Body of pancreas (tissue), 4 donors: ENCODE measurements at regions not wholly inside any gene's neighbourhood (a gene's known extent, or its start where the extent isn't known, plus 50 kb on each side); places are given as distances from the start of the nearest gene placed in this dataset.
A peak's percentile ranks its signal among the peaks of the same experiment; 100 is the strongest.

Source experiments
- ATAC-seq: fragments of 150-250 bp; one replicate; pipeline ENCODE4 v1.9.1; 2016
- DNase-seq, 4 donors: peaks; one replicate each; pipeline ENCODE4 v3.0.0-alpha.2; 2019
- H3K27ac ChIP-seq, 4 donors: fragments of 200-600 bp; sonication (generic); 1 replicate in 3 of 4; 2 replicates in 1 of 4; pipeline versions ENCODE4 v1.5.1 to v1.6.1; 2016 to 2019; ENCODE audit warnings: mild to moderate bottlenecking in 1 of 4, mixed read lengths in 1 of 4, moderate library complexity in 1 of 4
- H3K27me3 ChIP-seq, 2 donors: fragments of 200-600 bp; sonication (generic); one replicate each; pipeline ENCODE4 v1.6.0; 2016; ENCODE audit warnings: mild to moderate bottlenecking in 1 of 2
- H3K36me3 ChIP-seq, 2 donors: fragments of 200-600 bp; sonication (generic); replicated peaks in 1 of 2; 2 replicates each; pipeline ENCODE4 v1.5.1; 2016; ENCODE audit warnings: low read depth in 2 of 2; ENCODE audit not compliant: insufficient read depth in 1 of 2
- H3K4me1 ChIP-seq: fragments of 200-600 bp; sonication (generic); one replicate; pipeline ENCODE4 v1.6.0; 2016
- H3K4me3 ChIP-seq, 2 donors: fragments of 200-600 bp; sonication (generic); 1 replicate in 1 of 2; 2 replicates in 1 of 2; pipeline ENCODE4 v1.5.1; 2016 to 2019
- H3K9me3 ChIP-seq, 3 donors: fragments of 200-600 bp; sonication (generic); 1 replicate in 2 of 3; 2 replicates in 1 of 3; pipeline ENCODE4 v1.5.1; 2016
- CTCF ChIP-seq, 7 experiments: fragments of 450-650 bp in 4 of 7; fragments of 200-600 bp in 3 of 7; sonication (generic) in 3 of 7; IDR thresholded peaks; one replicate each; pipeline ENCODE4 v1.5.1; 2016 to 2019; ENCODE audit warnings: antibody characterized with exemption in 7 of 7
- POLR2A ChIP-seq, 3 donors: fragments of 450-650 bp; IDR thresholded peaks; one replicate each; pipeline ENCODE4 v1.6.1; 2016; ENCODE audit warnings: antibody characterized with exemption in 3 of 3, mild to moderate bottlenecking in 2 of 3
- WGBS, 2 donors: methylation state at CpG; one replicate each; pipeline ENCODE4 v1.1.5; 2017; 5-methylcytosine and 5-hydroxymethylcytosine counted together
- intact Hi-C: fragments of 100-400 bp; cut with DNase I; formaldehyde crosslinking; loops from one replicate; pipeline ENCODE4 v1.15.1; 2023

GRCh38 chr1:60740154-60740553 is 342.2 kb upstream of the NFIA start:
- no peaks in the 10 kb centered on the region for H3K27me3 ChIP-seq
- no peaks in the 10 kb centered on the region for H3K36me3 ChIP-seq
- no peak for TF ChIP-seq CTCF (IDR thresholded peaks at IDR 0.05)
- no peak for ATAC-seq
- DNase-seq: no peak
- H3K27ac ChIP-seq: no peak overlapping the region
- intact Hi-C loops: no loop called here
- H3K9me3 ChIP-seq: no peaks in the 10 kb centered on the region
- 77 to 81% methylated on average over 2 of the region's 2 CpGs for WGBS, 2 donors
- H3K4me1 ChIP-seq: no peaks in the 10 kb centered on the region
- no peak overlapping the region for H3K4me3 ChIP-seq

- TF ChIP-seq CTCF (IDR thresholded peaks at IDR 0.05): no peak
- ATAC-seq (no peak), DNase-seq (no peak)
- Histone ChIP-seq H3K4me3 (no peak overlapping the region), H3K27me3 (no peaks in the 10 kb centered on the region), H3K27ac (no peak overlapping the region), H3K9me3 (no peaks in the 10 kb centered on the region), H3K4me1 (no peaks in the 10 kb centered on the region), H3K36me3 (no peaks in the 10 kb centered on the region)
- intact Hi-C loops: no loop called here
Observed at GRCh38 chr1:60739729-60740128, 342.6 kb upstream of the NFIA start.

- H3K36me3 ChIP-seq: no peaks in the 10 kb centered on the region
- TF ChIP-seq POLR2A (IDR thresholded peaks at IDR 0.05) (no peak), CTCF (IDR thresholded peaks at IDR 0.05) (no peak)
- H3K27ac ChIP-seq: peak overlapping the region in 3 of 4 donors; percentile 13 to 62 (median 43)
- WGBS, 2 donors: 60 to 68% methylated on average over 3 of the region's 3 CpGs
- H3K9me3 ChIP-seq: no peaks in the 10 kb centered on the region
- no peak overlapping the region for H3K4me3 ChIP-seq
- ATAC-seq (peak; percentile 72), DNase-seq (peak; percentile 10 to 30 (median 18))
- no peaks in the 10 kb centered on the region for H3K27me3 ChIP-seq
- intact Hi-C loops: no loop called here
- no peaks in the 10 kb centered on the region for H3K4me1 ChIP-seq
Observed at GRCh38 chr1:60732977-60733401, 349.4 kb upstream of the NFIA start.

GRCh38 chr1:60731321-60731720 is 351.0 kb upstream of the NFIA start:
- no peaks in the 10 kb centered on the region for H3K9me3 ChIP-seq
- H3K4me3 ChIP-seq: no peak overlapping the region
- intact Hi-C loops: no loop called here
- ATAC-seq (no peak), DNase-seq (no peak)
- WGBS, 2 donors: 36 to 64% methylated on average over 1 of the region's 1 CpG
- no peaks in the 10 kb centered on the region for H3K27me3 ChIP-seq
- no peaks in the 10 kb centered on the region for H3K4me1 ChIP-seq
- TF ChIP-seq CTCF (IDR thresholded peaks at IDR 0.05) (no peak), POLR2A (IDR thresholded peaks at IDR 0.05) (no peak)
- H3K27ac ChIP-seq: no peak overlapping the region
- no peaks in the 10 kb centered on the region for H3K36me3 ChIP-seq

- 96% methylated on average over 1 of the region's 1 CpG for WGBS, 2 donors
Observed at GRCh38 chr1:60727552-60727951, 354.8 kb upstream of the NFIA start.

More at GRCh38 chr1:60727552-60727951, 354.8 kb upstream of the NFIA start:
- H3K36me3 ChIP-seq: no peaks in the 10 kb centered on the region
- TF ChIP-seq CTCF (IDR thresholded peaks at IDR 0.05): no peak
- no peak for TF ChIP-seq POLR2A (IDR thresholded peaks at IDR 0.05)
- H3K4me1 ChIP-seq: no peaks in the 10 kb centered on the region
- H3K27ac ChIP-seq: no peak overlapping the region
- no peaks in the 10 kb centered on the region for H3K27me3 ChIP-seq
- no peak overlapping the region for H3K4me3 ChIP-seq
- intact Hi-C loops: no loop called here
- ATAC-seq: no peak
- DNase-seq: no peak
- no peaks in the 10 kb centered on the region for H3K9me3 ChIP-seq
